ENCODE measurements at regions not wholly inside any gene's neighbourhood (a gene's known extent, or its start where the extent isn't known, plus 50 kb on each side); places are given as distances from the start of the nearest gene placed in this dataset.

- H3K27ac ChIP-seq (ENCODE audit: poor library complexity, severe bottlenecking), result no peak overlapping the region
- no peak for DNase-seq (ENCODE audit: low spot score)
- H3K27me3 ChIP-seq (ENCODE audit: insufficient read depth, poor library complexity, severe bottlenecking), result peaks cover 89% of the 10 kb centered on the region
These were observed 498.5 kb upstream of the ZFHX3 start for GRCh38 chr16:73546341-73546845.

GRCh38 chr16:73545755-73546154 lies 497.8 kb upstream of the ZFHX3 start:
- no peak for TF ChIP-seq CTCF (IDR thresholded peaks at IDR 0.05; ENCODE audit: poor library complexity, severe bottlenecking)
- H3K36me3 ChIP-seq (ENCODE audit: low read depth), result no peaks in the 10 kb centered on the region
- no peak overlapping the region for H3K27ac ChIP-seq (ENCODE audit: poor library complexity, severe bottlenecking)
- ATAC-seq (ENCODE audit: low read depth) (no peak), DNase-seq (ENCODE audit: low spot score) (no peak)
- no peaks in the 10 kb centered on the region for H3K4me1 ChIP-seq (ENCODE audit: insufficient read depth, poor library complexity, severe bottlenecking)
- no peak overlapping the region for H3K4me3 ChIP-seq (ENCODE audit: severe bottlenecking)
- H3K9me3 ChIP-seq (ENCODE audit: severe bottlenecking), result no peaks in the 10 kb centered on the region
- H3K27me3 ChIP-seq (ENCODE audit: insufficient read depth, poor library complexity, severe bottlenecking), result peaks cover 84% of the 10 kb centered on the region

More at GRCh38 chr16:73546341-73546845, 498.5 kb upstream of the ZFHX3 start:
- Histone ChIP-seq H3K9me3 (ENCODE audit: severe bottlenecking) (no peaks in the 10 kb centered on the region), H3K4me1 (ENCODE audit: insufficient read depth, poor library complexity, severe bottlenecking) (no peaks in the 10 kb centered on the region), H3K4me3 (ENCODE audit: severe bottlenecking) (no peak overlapping the region), H3K36me3 (ENCODE audit: low read depth) (no peaks in the 10 kb centered on the region)
- TF ChIP-seq CTCF (IDR thresholded peaks at IDR 0.05; ENCODE audit: poor library complexity, severe bottlenecking), result no peak
- no peak for ATAC-seq (ENCODE audit: low read depth)

DNA sequence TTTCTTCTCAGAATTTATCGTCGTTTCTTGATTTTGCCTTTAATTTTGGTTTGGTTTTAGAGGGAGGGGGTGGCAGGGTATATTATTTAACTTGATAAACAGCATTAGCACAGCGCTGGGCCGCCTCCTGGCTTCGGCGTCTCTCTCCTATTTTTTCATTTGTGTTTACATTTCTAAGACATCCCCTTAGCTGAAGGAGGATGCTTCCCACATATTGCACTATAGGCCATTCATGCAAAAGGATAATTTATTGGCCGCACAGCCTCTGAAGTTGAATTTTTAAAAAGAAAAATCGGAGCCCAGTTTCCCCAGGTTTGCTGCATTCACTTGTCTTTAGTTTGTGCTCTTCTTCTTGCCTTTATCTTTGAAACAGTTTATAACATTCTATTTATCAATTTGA lies 497.4 kb upstream of the ZFHX3 start:
- Histone ChIP-seq H3K4me3 (ENCODE audit: severe bottlenecking) (no peak overlapping the region), H3K36me3 (ENCODE audit: low read depth) (no peaks in the 10 kb centered on the region), H3K4me1 (ENCODE audit: insufficient read depth, poor library complexity, severe bottlenecking) (no peaks in the 10 kb centered on the region), H3K9me3 (ENCODE audit: severe bottlenecking) (no peaks in the 10 kb centered on the region), H3K27ac (ENCODE audit: poor library complexity, severe bottlenecking) (no peak overlapping the region), H3K27me3 (ENCODE audit: insufficient read depth, poor library complexity, severe bottlenecking) (peaks cover 79% of the 10 kb centered on the region)
- no peak for DNase-seq (ENCODE audit: low spot score)
- ATAC-seq (ENCODE audit: low read depth), result no peak
- no peak for TF ChIP-seq CTCF (IDR thresholded peaks at IDR 0.05; ENCODE audit: poor library complexity, severe bottlenecking)

DNA sequence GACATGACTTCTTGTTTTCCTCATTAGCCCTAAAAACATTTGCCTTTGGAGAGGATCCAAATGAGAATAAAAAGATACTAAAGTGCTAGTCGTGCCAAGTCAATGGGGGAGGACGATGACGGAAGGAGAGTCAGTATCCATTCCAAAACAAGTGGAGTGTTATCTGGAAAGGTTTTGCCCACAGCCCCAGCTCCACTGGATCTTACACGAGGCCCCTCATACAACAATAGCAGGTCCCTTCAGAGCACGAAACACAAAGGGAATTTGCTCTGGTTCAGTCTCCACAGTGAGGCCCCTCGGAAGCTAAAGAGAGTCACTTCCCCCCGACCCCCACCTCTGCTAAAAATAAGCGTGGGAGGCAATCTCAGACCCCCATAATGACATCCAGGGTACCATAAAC lies 496.9 kb upstream of the ZFHX3 start:
- ATAC-seq (ENCODE audit: low read depth) (no peak), DNase-seq (ENCODE audit: low spot score) (no peak)
- H3K4me3 ChIP-seq (ENCODE audit: severe bottlenecking), result no peak overlapping the region
- H3K4me1 ChIP-seq (ENCODE audit: insufficient read depth, poor library complexity, severe bottlenecking), result no peaks in the 10 kb centered on the region
- no peak for TF ChIP-seq CTCF (IDR thresholded peaks at IDR 0.05; ENCODE audit: poor library complexity, severe bottlenecking)
- H3K36me3 ChIP-seq (ENCODE audit: low read depth), result no peaks in the 10 kb centered on the region
- no peak overlapping the region for H3K27ac ChIP-seq (ENCODE audit: poor library complexity, severe bottlenecking)
- H3K27me3 ChIP-seq (ENCODE audit: insufficient read depth, poor library complexity, severe bottlenecking), result peaks cover 76% of the 10 kb centered on the region
- no peaks in the 10 kb centered on the region for H3K9me3 ChIP-seq (ENCODE audit: severe bottlenecking)

DNA sequence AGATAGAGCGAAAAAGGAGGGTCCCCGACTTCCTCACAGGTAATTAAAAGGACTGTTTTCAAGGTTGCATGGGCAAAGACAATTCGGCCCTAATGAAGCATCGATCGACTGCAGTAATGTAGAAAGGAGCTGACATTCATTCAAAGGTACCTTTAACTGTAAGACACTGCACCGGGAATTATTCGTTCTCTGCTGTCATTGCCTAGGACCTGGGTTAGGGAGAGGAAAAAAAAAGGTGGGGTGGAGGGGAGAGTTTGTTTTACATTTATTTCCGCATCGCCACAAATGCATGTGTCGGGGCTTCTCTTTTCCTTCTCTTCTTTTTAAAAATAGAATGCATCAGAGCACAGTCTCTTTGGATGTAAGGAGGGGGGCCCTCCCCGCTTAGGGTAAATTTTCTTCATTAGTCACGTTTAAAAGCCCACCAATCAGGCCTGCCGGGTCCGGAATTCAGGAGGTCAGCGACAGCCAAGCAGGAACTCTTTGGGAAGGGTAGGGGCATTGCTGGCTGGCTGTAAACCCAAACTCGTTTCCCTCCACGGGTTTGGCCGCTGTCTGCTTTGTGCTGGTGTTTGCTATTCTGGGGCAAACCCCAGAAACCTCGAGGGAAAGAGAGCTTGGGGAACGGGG lies 496.2 kb upstream of the ZFHX3 start:
- Histone ChIP-seq H3K36me3 (ENCODE audit: low read depth) (no peaks in the 10 kb centered on the region), H3K4me1 (ENCODE audit: insufficient read depth, poor library complexity, severe bottlenecking) (no peaks in the 10 kb centered on the region), H3K9me3 (ENCODE audit: severe bottlenecking) (no peaks in the 10 kb centered on the region), H3K4me3 (ENCODE audit: severe bottlenecking) (no peak overlapping the region), H3K27me3 (ENCODE audit: insufficient read depth, poor library complexity, severe bottlenecking) (peaks cover 69% of the 10 kb centered on the region), H3K27ac (ENCODE audit: poor library complexity, severe bottlenecking) (no peak overlapping the region)
- ATAC-seq (ENCODE audit: low read depth), result no peak
- TF ChIP-seq CTCF (IDR thresholded peaks at IDR 0.05; ENCODE audit: poor library complexity, severe bottlenecking), result no peak
- DNase-seq (ENCODE audit: low spot score), result no peak
